Upper lobe of right lung (tissue), 1 donor: ENCODE measurements at regions not wholly inside any gene's neighbourhood (a gene's known extent, or its start where the extent isn't known, plus 50 kb on each side); places are given as distances from the start of the nearest gene placed in this dataset.

Source experiments
- ATAC-seq: fragments of 200-7000 bp; cut with Tn5 transposase; one replicate; pipeline ENCODE4 v1.9.1; 2020; ENCODE audit warnings: mild to moderate bottlenecking, moderate library complexity
- DNase-seq: peaks from one replicate; pipeline ENCODE4 v3.0.0-alpha.2; 2020
- H3K27ac ChIP-seq: fragments of 200-600 bp; one replicate; pipeline ENCODE4 v1.8.0; 2022
- H3K27me3 ChIP-seq: fragments of 200-600 bp; one replicate; pipeline ENCODE4 v1.8.0; 2022; ENCODE audit warnings: mild to moderate bottlenecking
- H3K36me3 ChIP-seq: fragments of 200-600 bp; one replicate; pipeline ENCODE4 v1.8.0; 2022
- H3K4me1 ChIP-seq: fragments of 200-600 bp; one replicate; pipeline ENCODE4 v1.8.0; 2022
- H3K4me3 ChIP-seq: fragments of 200-600 bp; one replicate; pipeline ENCODE4 v1.8.0; 2022; ENCODE audit warnings: mild to moderate bottlenecking
- H3K9me3 ChIP-seq: fragments of 200-600 bp; one replicate; pipeline ENCODE4 v1.8.0; 2022
- intact Hi-C: fragments of 100-400 bp; cut with DNase I; formaldehyde crosslinking; loops from one replicate; pipeline ENCODE4 v1.11.0; 2022
- TF ChIP-seq, protein P1 (sequence below): fragments of 200-600 bp; IDR thresholded peaks from one replicate; pipeline ENCODE4 v1.8.0; 2022; ENCODE audit warnings: antibody characterized with exemption
- donor health status: DM: no; HTN: yes; CAD: no; lungs with severe emphysema.

DNA sequence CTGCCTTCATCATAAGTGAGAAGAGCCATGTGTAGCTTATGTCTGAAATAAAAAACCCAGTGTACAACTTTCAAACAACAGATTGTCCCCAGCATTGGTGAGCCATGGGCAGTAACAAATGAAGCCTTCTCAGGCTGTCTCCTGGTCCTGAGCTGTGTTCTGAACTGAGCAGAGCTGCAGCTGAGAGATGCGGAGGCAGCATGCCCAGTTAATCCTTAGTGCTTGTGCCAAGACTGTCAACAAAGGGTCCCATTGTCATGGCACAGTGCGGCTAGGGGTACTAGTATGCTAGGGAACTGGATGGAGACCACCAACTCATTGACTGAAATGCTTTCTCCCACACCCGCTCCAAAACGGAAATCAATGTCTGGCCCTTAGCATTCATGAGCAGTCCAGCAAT lies 154.3 kb downstream of the RMST start:
- no peaks in the 10 kb centered on the region for H3K36me3 ChIP-seq
- H3K27ac ChIP-seq, result no peak overlapping the region
- H3K4me3 ChIP-seq, result no peak overlapping the region
- no peaks in the 10 kb centered on the region for H3K27me3 ChIP-seq
- H3K4me1 ChIP-seq, result no peaks in the 10 kb centered on the region
- ATAC-seq (no peak), DNase-seq (no peak)
- H3K9me3 ChIP-seq, result no peaks in the 10 kb centered on the region
- intact Hi-C loops, result no loop called here
- TF ChIP-seq, protein P1, sequence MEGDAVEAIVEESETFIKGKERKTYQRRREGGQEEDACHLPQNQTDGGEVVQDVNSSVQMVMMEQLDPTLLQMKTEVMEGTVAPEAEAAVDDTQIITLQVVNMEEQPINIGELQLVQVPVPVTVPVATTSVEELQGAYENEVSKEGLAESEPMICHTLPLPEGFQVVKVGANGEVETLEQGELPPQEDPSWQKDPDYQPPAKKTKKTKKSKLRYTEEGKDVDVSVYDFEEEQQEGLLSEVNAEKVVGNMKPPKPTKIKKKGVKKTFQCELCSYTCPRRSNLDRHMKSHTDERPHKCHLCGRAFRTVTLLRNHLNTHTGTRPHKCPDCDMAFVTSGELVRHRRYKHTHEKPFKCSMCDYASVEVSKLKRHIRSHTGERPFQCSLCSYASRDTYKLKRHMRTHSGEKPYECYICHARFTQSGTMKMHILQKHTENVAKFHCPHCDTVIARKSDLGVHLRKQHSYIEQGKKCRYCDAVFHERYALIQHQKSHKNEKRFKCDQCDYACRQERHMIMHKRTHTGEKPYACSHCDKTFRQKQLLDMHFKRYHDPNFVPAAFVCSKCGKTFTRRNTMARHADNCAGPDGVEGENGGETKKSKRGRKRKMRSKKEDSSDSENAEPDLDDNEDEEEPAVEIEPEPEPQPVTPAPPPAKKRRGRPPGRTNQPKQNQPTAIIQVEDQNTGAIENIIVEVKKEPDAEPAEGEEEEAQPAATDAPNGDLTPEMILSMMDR, result no peak

DNA sequence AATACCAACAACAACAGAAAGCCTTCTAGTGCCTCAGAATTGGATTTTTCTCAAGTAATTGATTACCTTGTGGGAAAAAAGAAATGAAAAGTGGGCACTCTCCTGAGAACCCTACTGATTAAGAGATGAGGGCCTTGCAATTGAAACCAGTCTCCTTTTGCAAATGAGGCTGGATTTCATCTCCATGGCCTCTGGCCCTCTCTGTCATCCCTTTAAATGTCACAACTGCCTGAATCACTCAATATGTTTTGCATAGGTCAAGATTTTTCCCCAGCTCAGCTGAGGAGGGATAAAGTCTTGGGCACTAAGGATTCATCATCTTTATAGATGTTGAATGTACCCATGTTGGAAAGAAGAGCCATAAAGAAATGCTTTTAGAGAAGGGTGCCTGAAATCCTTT lies 166.4 kb downstream of the RMST start:
- DNase-seq (no peak), ATAC-seq (no peak)
- TF ChIP-seq, protein P1, result no peak
- Histone ChIP-seq H3K4me3 (no peak overlapping the region), H3K4me1 (no peaks in the 10 kb centered on the region), H3K27me3 (no peaks in the 10 kb centered on the region), H3K9me3 (no peaks in the 10 kb centered on the region), H3K27ac (no peak overlapping the region), H3K36me3 (no peaks in the 10 kb centered on the region)
- intact Hi-C loops, result no loop called here

DNA sequence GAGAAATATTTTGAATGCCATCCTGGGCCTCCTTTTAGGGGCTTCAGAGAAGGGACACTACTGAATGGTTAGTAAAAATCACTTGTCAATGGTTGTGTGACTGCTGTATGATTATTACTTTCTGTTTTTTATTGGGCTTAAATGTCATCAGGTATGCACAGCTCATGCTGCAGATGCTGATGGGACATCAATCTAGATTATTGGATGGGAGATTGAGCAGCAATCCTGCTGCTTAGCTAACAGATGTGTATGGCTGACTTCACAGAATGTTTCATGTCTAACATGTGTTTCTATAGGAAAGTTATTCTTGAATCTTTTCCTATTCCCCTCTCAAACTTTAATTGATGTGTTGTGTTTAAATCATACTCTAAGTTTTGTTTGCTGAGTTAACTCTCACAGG lies 166.8 kb downstream of the RMST start:
- no peaks in the 10 kb centered on the region for H3K9me3 ChIP-seq
- ATAC-seq (no peak), DNase-seq (no peak)
- H3K27me3 ChIP-seq, result no peaks in the 10 kb centered on the region
- H3K36me3 ChIP-seq, result no peaks in the 10 kb centered on the region
- H3K4me1 ChIP-seq, result no peaks in the 10 kb centered on the region
- intact Hi-C loops, result no loop called here
- H3K27ac ChIP-seq, result no peak overlapping the region
- TF ChIP-seq, protein P1, result no peak
- H3K4me3 ChIP-seq, result no peak overlapping the region

- H3K4me3 ChIP-seq, result no peak overlapping the region
- no peaks in the 10 kb centered on the region for H3K4me1 ChIP-seq
- DNase-seq, result no peak
- H3K27ac ChIP-seq, result no peak overlapping the region
- H3K27me3 ChIP-seq, result no peaks in the 10 kb centered on the region
- no peak for ATAC-seq
- H3K9me3 ChIP-seq, result no peaks in the 10 kb centered on the region
- intact Hi-C loops, result no loop called here
- no peaks in the 10 kb centered on the region for H3K36me3 ChIP-seq
- TF ChIP-seq, protein P1, result no peak
Measured at GRCh38 chr12:97630356-97630755, 167.8 kb downstream of the RMST start.

DNA sequence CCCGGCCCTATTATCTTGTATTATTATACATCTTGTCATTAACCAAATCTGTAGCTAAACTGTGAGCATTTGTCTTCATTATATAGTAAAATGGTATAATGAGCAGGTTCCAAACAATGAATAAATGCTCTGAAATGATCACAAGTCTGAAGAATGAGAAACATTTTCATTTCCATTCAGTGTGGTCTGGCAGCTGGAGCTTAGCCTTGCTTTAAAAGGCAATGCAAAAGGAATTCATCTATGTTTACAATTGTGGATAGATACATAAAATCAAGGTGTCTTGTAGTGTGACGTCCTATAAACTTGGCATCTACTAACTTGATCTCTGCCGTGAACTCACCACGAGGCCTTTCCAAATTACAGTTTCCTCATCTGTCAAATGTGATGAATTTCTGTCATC lies 168.3 kb downstream of the RMST start:
- ATAC-seq (no peak), DNase-seq (no peak)
- Histone ChIP-seq H3K27ac (no peak overlapping the region), H3K9me3 (no peaks in the 10 kb centered on the region), H3K27me3 (no peaks in the 10 kb centered on the region), H3K4me1 (no peaks in the 10 kb centered on the region), H3K36me3 (no peaks in the 10 kb centered on the region), H3K4me3 (no peak overlapping the region)
- TF ChIP-seq, protein P1, result no peak
- intact Hi-C loops, result no loop called here

- Histone ChIP-seq H3K36me3 (no peaks in the 10 kb centered on the region), H3K4me1 (no peaks in the 10 kb centered on the region), H3K4me3 (no peak overlapping the region), H3K27ac (no peak overlapping the region), H3K27me3 (no peaks in the 10 kb centered on the region), H3K9me3 (no peaks in the 10 kb centered on the region)
- ATAC-seq (no peak), DNase-seq (no peak)
- TF ChIP-seq, protein P1, result no peak
- intact Hi-C loops, result no loop called here
Measured at GRCh38 chr12:97637770-97638169, 175.2 kb downstream of the RMST start.
